GM23338 (cell line): ENCODE measurements at regions not wholly inside any gene's neighbourhood (a gene's known extent, or its start where the extent isn't known, plus 50 kb on each side); places are given as distances from the start of the nearest gene placed in this dataset.

Source experiments
- ATAC-seq: fragments of 200-7000 bp; cut with Tn5 transposase; 3 replicates; pipeline ENCODE4 v1.9.1; 2020
- DNase-seq: peaks from one replicate; pipeline ENCODE4 v3.0.0-alpha.2; 2015; ENCODE audit warnings: low spot score
- H2AFZ ChIP-seq: fragments of 200-600 bp; sonication (generic); 2 replicates; pipeline ENCODE4 v1.8.0; 2016; ENCODE audit warnings: antibody characterized with exemption, mild to moderate bottlenecking, moderate library complexity
- H3F3A ChIP-seq: fragments of 200-600 bp; sonication (generic); replicated peaks from 2 replicates; pipeline ENCODE4 v1.8.0; 2017; ENCODE audit warnings: antibody characterized with exemption, mixed run types, low read depth
- H3K27ac ChIP-seq: fragments of 200-600 bp; sonication (generic); 2 replicates; pipeline ENCODE4 v1.6.1; 2016; ENCODE audit warnings: low read depth
- H3K27me3 ChIP-seq: fragments of 200-600 bp; sonication (generic); 2 replicates; pipeline ENCODE4 v1.8.0; 2016; ENCODE audit warnings: mild to moderate bottlenecking, mixed run types, moderate library complexity; ENCODE audit not compliant: insufficient read depth
- H3K36me3 ChIP-seq: fragments of 200-600 bp; sonication (generic); 2 replicates; pipeline ENCODE4 v1.8.0; 2016; ENCODE audit warnings: mild to moderate bottlenecking; ENCODE audit not compliant: insufficient read depth
- H3K4me1 ChIP-seq: fragments of 200-600 bp; sonication (generic); 2 replicates; pipeline ENCODE4 v1.8.0; 2016; ENCODE audit warnings: mild to moderate bottlenecking, moderate library complexity; ENCODE audit not compliant: insufficient read depth
- H3K4me2 ChIP-seq: fragments of 200-600 bp; sonication (generic); 2 replicates; pipeline ENCODE4 v1.7.1; 2017; ENCODE audit warnings: mixed run types
- H3K4me3 ChIP-seq: fragments of 200-600 bp; sonication (generic); 2 replicates; pipeline ENCODE4 v1.6.1; 2016; ENCODE audit warnings: mixed run types
- H3K79me2 ChIP-seq: fragments of 200-600 bp; sonication (generic); replicated peaks from 2 replicates; pipeline ENCODE4 v1.8.0; 2017; ENCODE audit warnings: mild to moderate bottlenecking; ENCODE audit not compliant: insufficient read depth
- H3K9me2 ChIP-seq: fragments of 200-600 bp; sonication (generic); 2 replicates; pipeline ENCODE4 v1.8.0; 2017; ENCODE audit not compliant: insufficient read depth
- H4K20me1 ChIP-seq: fragments of 200-600 bp; sonication (generic); replicated peaks from 2 replicates; pipeline ENCODE4 v1.8.0; 2017; ENCODE audit warnings: mild to moderate bottlenecking; ENCODE audit not compliant: insufficient read depth
- H3K27ac Mint-ChIP-seq: 2 replicates; pipeline ENCODE4 v1.8.0; 2020; ENCODE audit warnings: inconsistent platforms, mild to moderate bottlenecking, moderate library complexity, mixed read lengths
- H3K27me3 Mint-ChIP-seq: 3 replicates; pipeline ENCODE4 v1.8.0; 2022; ENCODE audit warnings: low read depth, mild to moderate bottlenecking, moderate library complexity, mixed read lengths, inconsistent platforms; ENCODE audit not compliant: insufficient read depth, poor library complexity
- H3K36me3 Mint-ChIP-seq: 3 replicates; pipeline ENCODE4 v1.8.0; 2021; ENCODE audit warnings: low read depth, mild to moderate bottlenecking, inconsistent platforms, moderate library complexity, mixed read lengths
- H3K4me1 Mint-ChIP-seq: 3 replicates; pipeline ENCODE4 v1.8.0; 2020; ENCODE audit warnings: mild to moderate bottlenecking, inconsistent platforms, mixed read lengths
- H3K4me3 Mint-ChIP-seq: 3 replicates; pipeline ENCODE4 v1.8.0; 2021; ENCODE audit warnings: moderate library complexity, mild to moderate bottlenecking, inconsistent platforms, mixed read lengths
- H3K9me3 Mint-ChIP-seq: 3 replicates; pipeline ENCODE4 v1.8.0; 2020; ENCODE audit warnings: moderate library complexity, mild to moderate bottlenecking, inconsistent platforms, mixed read lengths
- EZH2phosphoT487 ChIP-seq: fragments of 200-600 bp; sonication (generic); IDR thresholded peaks from one replicate; pipeline ENCODE4 v1.8.1; 2018; ENCODE audit warnings: antibody characterized with exemption; ENCODE audit not compliant: unreplicated experiment
- POLR2AphosphoS5 ChIP-seq: IDR thresholded peaks from 2 replicates; pipeline ENCODE4 v1.6.1; 2016; ENCODE audit warnings: antibody characterized with exemption, low read depth
- STAT1 ChIP-seq: IDR thresholded peaks from one replicate; pipeline ENCODE4 v1.6.1; 2016; ENCODE audit warnings: antibody characterized with exemption; ENCODE audit not compliant: unreplicated experiment
- ZNF114 ChIP-seq: fragments of 250-450 bp; sonication (Bioruptor Pico); IDR thresholded peaks from 2 replicates; pipeline ENCODE4 v1.5.0; 2020; ENCODE audit warnings: mild to moderate bottlenecking, moderate library complexity
- TF ChIP-seq, protein P1 (sequence below): IDR thresholded peaks from one replicate; pipeline ENCODE4 v1.6.1; 2018; ENCODE audit warnings: antibody characterized with exemption; ENCODE audit not compliant: unreplicated experiment
- TF ChIP-seq, protein P2 (sequence below), 2 experiments: fragments of 200-600 bp in 1 of 2; sonication (generic) in 1 of 2; conservative IDR thresholded peaks; 2 replicates each; pipeline versions ENCODE4 v1.5.1 to v1.6.1; 2016 to 2017; ENCODE audit warnings: antibody characterized with exemption in 2 of 2, low read depth in 2 of 2, mild to moderate bottlenecking in 2 of 2, moderate library complexity in 1 of 2

DNA sequence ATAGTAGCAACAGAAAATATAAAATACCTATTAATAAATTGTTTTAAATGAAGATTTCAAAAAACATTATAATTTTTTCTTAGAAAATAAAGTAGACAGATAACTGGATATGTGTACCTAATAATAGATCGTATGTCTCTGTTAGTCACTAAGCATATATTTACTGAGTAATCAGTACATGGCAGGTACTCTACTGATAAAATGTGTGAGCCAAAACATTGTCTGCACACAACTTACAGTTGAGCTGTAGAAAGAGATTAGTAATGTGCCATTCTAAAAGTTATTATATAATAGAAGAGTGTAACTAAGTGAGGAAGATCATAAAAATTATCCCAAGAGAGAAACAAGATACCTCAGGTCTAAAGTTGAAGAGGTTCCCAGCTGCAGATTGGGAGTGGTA lies 929.9 kb upstream of the EPHA7 start:
- ATAC-seq (no peak), DNase-seq (no peak)
- Mint-ChIP-seq H3K4me3 (no peak overlapping the region), H3K9me3 (no peaks in the 10 kb centered on the region), H3K27me3 (no peaks in the 10 kb centered on the region), H3K27ac (no peak overlapping the region), H3K36me3 (no peaks in the 10 kb centered on the region), H3K4me1 (peaks cover 17% of the 10 kb centered on the region; the same call in 2 of the 3 replicates)
- no peaks in the 10 kb centered on the region for H3F3A ChIP-seq
- H2AFZ ChIP-seq = no peak overlapping the region
- peaks cover 10% of the 10 kb centered on the region for H3K4me1 ChIP-seq
- H3K4me2 ChIP-seq = no peak overlapping the region
- no peaks in the 10 kb centered on the region for H3K79me2 ChIP-seq
- no peak overlapping the region for H3K4me3 ChIP-seq
- H3K9me2 ChIP-seq = no peaks in the 10 kb centered on the region
- H3K36me3 ChIP-seq = no peaks in the 10 kb centered on the region
- no peak overlapping the region for H3K27ac ChIP-seq
- H4K20me1 ChIP-seq = no peaks in the 10 kb centered on the region
- TF ChIP-seq POLR2AphosphoS5 = no peak
- TF ChIP-seq, protein P1, sequence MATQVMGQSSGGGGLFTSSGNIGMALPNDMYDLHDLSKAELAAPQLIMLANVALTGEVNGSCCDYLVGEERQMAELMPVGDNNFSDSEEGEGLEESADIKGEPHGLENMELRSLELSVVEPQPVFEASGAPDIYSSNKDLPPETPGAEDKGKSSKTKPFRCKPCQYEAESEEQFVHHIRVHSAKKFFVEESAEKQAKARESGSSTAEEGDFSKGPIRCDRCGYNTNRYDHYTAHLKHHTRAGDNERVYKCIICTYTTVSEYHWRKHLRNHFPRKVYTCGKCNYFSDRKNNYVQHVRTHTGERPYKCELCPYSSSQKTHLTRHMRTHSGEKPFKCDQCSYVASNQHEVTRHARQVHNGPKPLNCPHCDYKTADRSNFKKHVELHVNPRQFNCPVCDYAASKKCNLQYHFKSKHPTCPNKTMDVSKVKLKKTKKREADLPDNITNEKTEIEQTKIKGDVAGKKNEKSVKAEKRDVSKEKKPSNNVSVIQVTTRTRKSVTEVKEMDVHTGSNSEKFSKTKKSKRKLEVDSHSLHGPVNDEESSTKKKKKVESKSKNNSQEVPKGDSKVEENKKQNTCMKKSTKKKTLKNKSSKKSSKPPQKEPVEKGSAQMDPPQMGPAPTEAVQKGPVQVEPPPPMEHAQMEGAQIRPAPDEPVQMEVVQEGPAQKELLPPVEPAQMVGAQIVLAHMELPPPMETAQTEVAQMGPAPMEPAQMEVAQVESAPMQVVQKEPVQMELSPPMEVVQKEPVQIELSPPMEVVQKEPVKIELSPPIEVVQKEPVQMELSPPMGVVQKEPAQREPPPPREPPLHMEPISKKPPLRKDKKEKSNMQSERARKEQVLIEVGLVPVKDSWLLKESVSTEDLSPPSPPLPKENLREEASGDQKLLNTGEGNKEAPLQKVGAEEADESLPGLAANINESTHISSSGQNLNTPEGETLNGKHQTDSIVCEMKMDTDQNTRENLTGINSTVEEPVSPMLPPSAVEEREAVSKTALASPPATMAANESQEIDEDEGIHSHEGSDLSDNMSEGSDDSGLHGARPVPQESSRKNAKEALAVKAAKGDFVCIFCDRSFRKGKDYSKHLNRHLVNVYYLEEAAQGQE = no peak
- no peaks in the 10 kb centered on the region for H3K27me3 ChIP-seq

DNA sequence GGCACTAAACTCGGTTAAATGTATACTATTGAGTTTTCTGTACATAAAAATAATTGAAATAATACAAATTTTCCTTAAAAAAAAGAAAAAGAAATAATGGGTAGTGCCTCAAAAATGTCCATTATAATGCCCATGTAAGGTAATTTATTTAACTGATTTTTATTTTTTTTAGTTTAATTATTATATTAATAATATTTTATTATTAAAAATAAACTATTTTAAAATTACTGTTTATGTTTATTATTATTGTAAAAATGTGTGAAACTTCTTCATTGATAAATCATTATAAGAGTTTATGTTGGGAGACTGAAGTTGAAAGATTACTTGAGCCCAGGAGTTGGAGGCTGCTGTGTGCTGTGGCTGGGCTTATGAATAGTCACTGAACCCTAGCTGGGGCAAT lies 925.5 kb upstream of the EPHA7 start:
- no peaks in the 10 kb centered on the region for H3K79me2 ChIP-seq
- H3K9me3 Mint-ChIP-seq = no peaks in the 10 kb centered on the region
- H3K27ac ChIP-seq = no peak overlapping the region
- no peaks in the 10 kb centered on the region for H3K36me3 Mint-ChIP-seq
- ATAC-seq (no peak), DNase-seq (no peak)
- H3K27me3 ChIP-seq = no peaks in the 10 kb centered on the region
- H3K27me3 Mint-ChIP-seq = peaks cover 2% of the 10 kb centered on the region
- no peaks in the 10 kb centered on the region for H3K36me3 ChIP-seq
- no peaks in the 10 kb centered on the region for H3K9me2 ChIP-seq
- H2AFZ ChIP-seq = no peak overlapping the region
- no peak overlapping the region for H3K4me3 Mint-ChIP-seq
- H3K4me2 ChIP-seq = no peak overlapping the region
- H3K4me1 Mint-ChIP-seq = peaks cover 16% of the 10 kb centered on the region; the same call in 2 of the 3 replicates
- H3K27ac Mint-ChIP-seq = no peak overlapping the region
- no peak overlapping the region for H3K4me3 ChIP-seq
- no peaks in the 10 kb centered on the region; the same call in 1 of the 2 replicates for H3K4me1 ChIP-seq
- H3F3A ChIP-seq = no peaks in the 10 kb centered on the region
- no peaks in the 10 kb centered on the region for H4K20me1 ChIP-seq
- no peak for TF ChIP-seq EZH2phosphoT487
- TF ChIP-seq, protein P2, sequence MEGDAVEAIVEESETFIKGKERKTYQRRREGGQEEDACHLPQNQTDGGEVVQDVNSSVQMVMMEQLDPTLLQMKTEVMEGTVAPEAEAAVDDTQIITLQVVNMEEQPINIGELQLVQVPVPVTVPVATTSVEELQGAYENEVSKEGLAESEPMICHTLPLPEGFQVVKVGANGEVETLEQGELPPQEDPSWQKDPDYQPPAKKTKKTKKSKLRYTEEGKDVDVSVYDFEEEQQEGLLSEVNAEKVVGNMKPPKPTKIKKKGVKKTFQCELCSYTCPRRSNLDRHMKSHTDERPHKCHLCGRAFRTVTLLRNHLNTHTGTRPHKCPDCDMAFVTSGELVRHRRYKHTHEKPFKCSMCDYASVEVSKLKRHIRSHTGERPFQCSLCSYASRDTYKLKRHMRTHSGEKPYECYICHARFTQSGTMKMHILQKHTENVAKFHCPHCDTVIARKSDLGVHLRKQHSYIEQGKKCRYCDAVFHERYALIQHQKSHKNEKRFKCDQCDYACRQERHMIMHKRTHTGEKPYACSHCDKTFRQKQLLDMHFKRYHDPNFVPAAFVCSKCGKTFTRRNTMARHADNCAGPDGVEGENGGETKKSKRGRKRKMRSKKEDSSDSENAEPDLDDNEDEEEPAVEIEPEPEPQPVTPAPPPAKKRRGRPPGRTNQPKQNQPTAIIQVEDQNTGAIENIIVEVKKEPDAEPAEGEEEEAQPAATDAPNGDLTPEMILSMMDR (conservative IDR thresholded peaks at IDR 0.05; ENCODE audit: low read depth in 2 of 2) = no peak
- TF ChIP-seq ZNF114 (CRISPR knock-in tag) = no peak
- no peak for TF ChIP-seq STAT1
- TF ChIP-seq, protein P1 = no peak
